HEK293T (cell line): ENCODE measurements at regions not wholly inside any gene's neighbourhood (a gene's known extent, or its start where the extent isn't known, plus 50 kb on each side); places are given as distances from the start of the nearest gene placed in this dataset.

Experiments
- ELF4 ChIP-seq: fragments of 450-650 bp; IDR thresholded peaks from 2 replicates; pipeline ENCODE4 v1.6.1; 2017; ENCODE audit warnings: antibody characterized with exemption
- FOXM1 ChIP-seq: fragments of 450-650 bp; IDR thresholded peaks from 2 replicates; pipeline ENCODE4 v1.6.1; 2017; ENCODE audit warnings: mild to moderate bottlenecking, borderline replicate concordance

DNA sequence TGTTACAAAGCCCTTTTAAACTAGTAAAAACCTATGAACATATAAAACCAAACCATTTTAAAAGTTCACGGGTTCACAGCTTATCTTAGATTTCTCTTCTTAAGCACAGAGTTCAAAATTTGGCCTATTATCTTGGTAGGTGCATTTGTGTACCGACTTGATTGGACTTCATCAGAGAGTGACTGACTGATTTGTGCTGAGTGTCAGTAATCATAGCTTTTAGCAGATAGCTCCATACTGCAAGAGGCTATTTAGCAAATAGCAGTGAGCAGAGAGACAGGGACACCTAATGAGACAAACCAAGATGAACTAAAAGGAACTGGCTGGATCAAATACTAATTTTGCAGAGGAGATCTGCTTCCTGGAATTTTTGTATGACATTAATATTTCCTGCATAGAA, 274.5 kb downstream of the PRR16 start:
- TF ChIP-seq ELF4 (no peak), FOXM1 (no peak)
